ENCODE measurements at regions not wholly inside any gene's neighbourhood (a gene's known extent, or its start where the extent isn't known, plus 50 kb on each side); places are given as distances from the start of the nearest gene placed in this dataset.

- TF ChIP-seq CHD7 (IDR thresholded peaks at IDR 0.05; ENCODE audit: low read depth, low read length) (no peak), ZNF184 (CRISPR knock-in tag; IDR thresholded peaks at IDR 0.05) (no peak), XRCC4 (IDR thresholded peaks at IDR 0.05; ENCODE audit: extremely low read depth, insufficient read depth, insufficient read length) (no peak), CBX8 (IDR thresholded peaks at IDR 0.05; ENCODE audit: borderline replicate concordance, extremely low read depth, low read depth, low read length, poor library complexity, severe bottlenecking) (peak; percentile 90), ZBTB17 (CRISPR knock-in tag; IDR thresholded peaks at IDR 0.05) (no peak)
Measured at GRCh38 chr15:98582900-98583554, 65.3 kb upstream of the IGF1R start (continued).
